Activated T-cell treated with anti-CD3 and anti-CD28 coated beads, Interleukin-2, amount 50 U/mL, for 1 hour (primary cell): ENCODE measurements at regions not wholly inside any gene's neighbourhood (a gene's known extent, or its start where the extent isn't known, plus 50 kb on each side); places are given as distances from the start of the nearest gene placed in this dataset.

Experiments
- DNase-seq: peaks from one replicate; pipeline ENCODE4 v3.0.0-alpha.2; 2020

DNA sequence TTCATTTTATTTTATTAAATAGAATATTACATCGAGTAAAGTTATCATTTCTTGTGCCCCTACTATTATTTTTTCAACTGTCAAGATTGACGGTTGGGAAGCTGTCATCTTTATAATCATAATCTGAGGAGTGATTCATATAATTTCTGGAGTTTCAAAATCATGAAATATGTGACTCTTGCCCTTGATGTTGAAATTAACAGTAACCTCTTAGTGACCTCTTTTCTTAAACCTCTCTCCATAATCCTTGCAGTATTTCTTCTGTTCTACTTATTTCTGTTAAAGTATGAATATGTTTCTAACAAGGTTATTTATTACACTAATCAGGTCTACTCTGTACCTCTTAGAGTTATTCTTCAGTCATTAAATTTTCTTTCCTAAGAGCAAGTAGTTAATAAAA is 663.8 kb downstream of the LIG4 start:
- no peak for DNase-seq

DNA sequence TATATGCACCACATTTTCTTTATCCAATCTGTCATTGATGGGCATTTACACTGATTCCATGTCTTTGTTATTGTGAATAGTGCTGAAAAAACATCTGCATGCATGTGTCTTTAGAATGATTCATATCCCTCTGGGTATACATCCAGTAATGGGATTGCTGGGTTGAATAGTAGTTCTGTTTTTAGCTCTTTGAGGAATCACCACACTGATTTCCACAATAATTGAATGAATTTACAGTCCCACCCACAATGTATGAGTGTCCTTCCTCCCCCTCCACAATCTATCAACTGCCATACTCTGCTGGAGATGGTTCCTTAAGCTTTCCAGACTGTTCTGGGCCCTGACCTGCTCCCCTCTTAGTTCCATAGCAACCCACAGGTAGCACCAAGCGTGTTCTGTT is 667.0 kb downstream of the LIG4 start:
- DNase-seq: no peak

DNA sequence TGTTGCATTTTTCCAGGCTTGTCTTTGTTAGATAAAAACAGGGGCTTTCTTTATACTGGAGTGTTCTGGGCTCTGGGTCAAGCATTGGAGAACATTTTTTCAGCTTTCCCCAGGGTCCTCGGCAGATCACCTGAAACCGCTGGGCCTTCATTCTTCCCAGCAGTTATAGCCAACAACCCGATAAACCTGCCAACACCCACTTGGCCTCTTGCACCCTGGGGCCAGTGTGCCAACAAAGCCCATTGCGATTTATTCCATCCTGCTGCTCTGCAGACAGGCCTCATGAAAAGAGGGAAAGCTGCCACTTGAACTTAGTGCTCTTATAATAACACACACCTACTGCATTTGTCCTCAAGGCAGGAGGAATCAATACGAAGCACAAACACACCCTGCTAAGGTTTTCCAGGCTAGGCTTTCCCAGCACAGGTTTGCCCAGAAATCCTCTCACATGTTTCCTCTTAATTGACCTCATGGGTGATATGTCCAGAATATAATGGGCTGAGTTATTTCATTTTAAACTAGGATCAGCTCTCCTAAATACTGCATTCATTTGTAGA is 669.3 kb downstream of the LIG4 start:
- no peak for DNase-seq

DNA sequence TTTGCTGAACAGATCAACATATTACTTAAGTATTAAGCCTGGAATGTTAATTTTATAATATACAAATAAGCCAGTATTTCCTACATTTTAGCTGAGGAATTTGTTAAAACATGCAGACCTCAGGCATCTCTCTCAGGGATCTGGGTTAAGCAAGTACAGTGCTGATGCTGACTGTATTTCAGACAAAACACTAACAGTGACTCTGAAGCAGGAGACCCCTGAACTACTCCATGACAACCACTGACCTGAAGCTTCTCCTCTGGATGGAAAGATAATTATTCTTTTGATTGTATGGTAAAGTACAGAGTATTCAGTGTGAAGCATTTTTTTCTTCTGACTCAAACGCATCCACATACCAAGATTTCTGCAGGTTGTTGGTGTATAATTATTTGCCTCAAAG is 680.8 kb downstream of the LIG4 start:
- no peak for DNase-seq

DNA sequence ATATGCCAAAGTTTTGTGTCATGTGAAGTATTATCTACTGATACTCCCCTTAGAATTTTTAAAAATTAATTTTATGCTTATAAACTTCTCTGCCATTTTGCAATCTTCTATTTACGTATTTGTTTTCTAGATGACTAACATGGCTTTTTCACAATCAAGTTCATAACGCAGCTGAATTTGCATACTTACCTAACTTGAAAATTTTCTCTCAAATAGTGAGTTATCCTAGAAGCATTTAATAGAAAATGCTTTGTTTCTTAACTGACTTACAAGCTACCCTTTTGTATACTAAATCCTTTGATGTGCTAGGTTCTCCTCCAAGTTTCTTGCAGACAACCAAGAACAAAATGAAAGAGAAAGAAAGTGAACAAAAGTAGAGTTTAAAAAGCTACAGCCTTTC is 683.5 kb downstream of the LIG4 start:
- DNase-seq: no peak

DNA sequence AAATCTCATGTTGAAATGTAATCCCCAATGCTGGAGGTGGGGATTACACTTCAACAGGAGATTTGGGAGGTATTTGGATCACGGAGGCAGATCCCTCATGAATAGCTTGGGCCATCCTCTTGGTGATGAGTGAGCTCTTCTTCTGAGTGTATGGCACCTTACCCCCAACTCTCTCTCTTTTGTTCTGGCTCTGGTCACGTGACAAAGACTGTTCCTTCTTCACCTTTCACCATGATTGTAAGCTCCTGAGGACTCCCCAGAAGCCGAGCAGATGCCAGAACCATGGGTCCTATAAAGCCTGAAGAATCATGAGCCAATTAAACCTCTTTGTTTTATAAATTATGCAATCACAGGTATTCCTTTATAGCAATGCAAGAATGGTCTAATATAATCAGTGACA is 684.2 kb downstream of the LIG4 start:
- no peak for DNase-seq

DNA sequence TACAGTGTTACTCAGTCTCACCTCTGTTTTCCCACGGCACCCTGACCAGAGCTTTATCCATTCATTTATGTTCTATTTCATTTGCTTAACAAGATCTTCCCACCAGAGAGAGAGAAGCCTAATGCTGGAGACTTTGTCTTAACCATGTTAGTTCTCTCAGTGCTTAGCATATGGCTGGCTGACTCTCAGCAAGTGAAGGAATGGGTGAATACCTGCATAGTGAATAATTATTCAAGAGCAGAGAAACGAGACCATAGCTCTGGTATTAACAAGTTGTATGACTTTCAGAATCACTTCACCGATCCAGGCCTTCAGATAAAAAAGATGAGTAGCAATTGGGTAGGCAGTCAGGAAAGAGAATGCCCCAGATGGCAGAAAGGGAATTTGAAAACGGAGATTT is 686.3 kb downstream of the LIG4 start:
- no peak for DNase-seq

DNA sequence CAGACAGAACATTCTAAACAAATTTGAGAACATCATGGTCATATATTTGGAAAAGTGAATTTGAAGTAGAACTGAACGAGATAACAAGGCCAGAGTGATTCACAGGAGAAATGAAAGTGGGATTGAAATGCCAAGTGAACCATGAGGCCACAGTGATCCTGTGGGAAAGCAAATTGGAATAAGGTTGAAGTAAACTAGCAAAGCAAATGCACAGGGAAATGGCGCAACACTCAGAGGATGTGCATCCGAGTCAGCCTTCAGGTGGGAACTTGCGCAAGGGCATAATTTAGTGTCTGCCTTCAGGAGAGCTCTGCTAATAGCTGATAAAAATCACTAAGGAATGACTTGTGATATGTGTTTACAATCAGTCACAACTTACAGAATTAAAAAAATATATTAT is 696.6 kb downstream of the LIG4 start:
- DNase-seq: no peak

DNA sequence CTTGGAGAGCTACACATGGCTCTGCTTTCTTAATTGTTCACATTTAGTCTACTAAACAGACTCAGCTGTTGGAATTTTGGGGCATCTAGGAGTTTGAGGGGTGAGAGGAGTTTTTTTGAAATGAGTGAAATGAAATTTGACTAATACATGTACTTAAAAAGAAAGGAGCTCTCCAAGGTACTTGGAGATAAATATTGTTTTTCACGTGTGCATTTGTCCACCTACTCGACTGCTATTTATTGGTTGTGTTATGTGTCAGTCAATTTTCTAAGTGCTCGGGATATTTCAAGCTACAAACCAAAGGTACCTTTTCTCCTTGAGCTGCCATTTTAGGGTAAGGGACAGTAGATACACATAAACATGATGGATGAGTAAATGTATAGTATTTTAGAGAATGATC is 697.0 kb downstream of the LIG4 start:
- DNase-seq: no peak

DNA sequence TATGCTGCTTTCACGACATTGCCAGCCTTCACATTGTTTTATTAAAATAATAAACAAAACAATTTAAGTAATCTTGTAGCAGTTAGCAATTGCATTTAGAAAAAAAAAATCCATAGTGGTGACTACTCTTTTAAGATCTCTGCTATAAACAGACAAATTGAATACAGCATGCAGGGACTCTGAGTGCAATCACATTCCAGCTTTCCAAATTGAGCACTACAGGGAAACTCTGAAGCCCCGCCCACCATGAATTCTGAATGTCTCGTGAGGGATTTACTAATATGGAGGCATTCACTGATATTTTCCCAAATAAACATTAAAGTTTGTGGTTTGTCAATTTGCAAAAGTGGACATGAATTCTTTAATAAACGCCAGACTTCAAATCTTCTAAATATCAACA is 698.8 kb downstream of the LIG4 start:
- DNase-seq: no peak

DNA sequence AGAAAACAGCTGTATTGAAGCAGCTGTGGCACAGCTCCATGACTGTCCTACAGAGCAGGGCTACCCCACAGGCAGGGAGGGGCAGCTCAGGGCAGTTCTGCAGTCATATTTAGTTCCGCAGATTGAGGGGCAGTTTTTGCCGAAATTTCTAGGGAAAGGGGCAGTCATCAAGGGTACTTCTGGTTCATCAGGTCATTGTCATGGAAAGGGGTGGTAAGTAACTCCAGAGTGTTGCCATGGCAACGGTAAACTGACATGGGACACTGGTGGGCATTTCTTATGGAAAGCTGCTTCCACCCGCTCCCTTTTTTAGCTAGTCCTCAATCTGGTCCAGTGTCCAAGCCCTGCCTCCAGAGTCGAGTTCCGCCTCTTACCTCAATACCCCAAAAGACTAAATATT is 702.8 kb downstream of the LIG4 start:
- no peak for DNase-seq

DNA sequence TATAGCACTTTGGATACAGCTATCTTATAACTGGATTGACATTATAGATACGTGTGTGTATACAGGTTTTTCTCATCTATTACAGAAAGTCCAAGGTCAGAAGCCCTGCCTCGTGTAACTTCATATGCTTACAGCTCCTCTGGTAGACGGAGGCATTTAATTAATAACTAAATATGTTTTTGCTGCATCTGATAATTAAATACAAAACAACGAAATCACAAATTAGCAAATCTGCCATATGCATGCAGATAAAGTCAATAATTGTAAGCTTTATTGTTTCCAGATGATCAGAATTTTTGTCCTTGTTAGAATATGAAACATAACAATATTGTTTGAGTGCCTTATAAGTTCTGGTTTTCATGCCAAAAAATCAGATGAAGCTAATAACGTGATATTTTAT is 717.7 kb downstream of the LIG4 start:
- DNase-seq: no peak

DNA sequence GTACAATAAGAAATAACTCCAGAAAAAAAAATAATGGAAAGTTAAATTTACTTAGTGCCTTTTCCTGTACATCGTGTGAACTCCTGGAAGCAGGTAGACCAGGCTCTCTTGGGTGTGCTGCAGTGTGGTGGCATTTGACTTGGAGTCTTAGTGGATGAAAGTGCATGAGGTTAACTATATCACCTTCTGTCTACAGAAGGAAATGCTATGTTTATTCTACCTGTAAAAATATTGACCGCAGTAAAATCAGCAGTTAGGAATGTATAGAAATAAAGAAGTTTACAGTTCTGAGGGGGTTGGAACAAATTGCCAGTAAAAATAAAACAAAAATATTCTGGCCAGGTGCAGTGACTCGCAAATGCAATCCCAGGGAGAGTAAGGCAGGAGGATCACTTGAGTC is 722.1 kb downstream of the LIG4 start:
- DNase-seq: no peak

DNA sequence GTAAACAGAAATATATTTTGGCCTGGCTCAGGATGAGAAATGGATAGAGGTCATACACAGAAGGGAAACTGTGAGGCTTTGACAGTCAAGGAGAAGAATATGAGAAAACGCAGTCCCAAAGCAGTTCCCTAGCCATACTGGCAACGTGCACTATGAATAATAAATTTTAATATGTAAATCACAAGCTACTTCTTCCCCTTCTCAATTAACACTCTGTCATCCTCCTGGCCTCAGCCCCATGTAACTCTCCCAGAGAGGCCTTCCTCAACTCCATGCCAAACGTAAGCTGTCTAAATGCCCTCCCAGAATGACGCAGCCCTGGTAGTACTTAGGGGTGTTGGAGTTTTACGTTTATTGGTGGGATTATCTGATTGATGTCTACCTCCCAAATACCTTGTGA is 732.6 kb downstream of the LIG4 start:
- DNase-seq: no peak

DNA sequence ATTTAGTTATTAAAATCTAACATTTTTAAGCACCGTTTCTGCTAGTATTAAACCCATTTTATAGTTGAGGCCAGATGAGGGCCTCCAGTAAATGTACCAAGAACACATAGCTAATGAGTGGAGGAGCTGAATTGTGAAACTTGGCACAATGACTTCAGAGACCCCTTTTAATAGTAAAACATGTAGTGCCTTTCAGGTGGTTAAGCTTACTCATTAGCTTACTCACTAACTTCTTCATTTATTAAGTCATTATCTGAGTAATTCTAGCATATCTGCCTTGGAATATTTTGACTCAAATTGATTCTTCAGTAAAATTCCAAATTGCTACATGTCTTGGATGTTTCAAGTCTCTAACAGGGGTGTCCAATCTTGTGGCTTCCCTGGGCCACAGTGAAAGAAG is 735.2 kb downstream of the LIG4 start:
- no peak for DNase-seq

DNA sequence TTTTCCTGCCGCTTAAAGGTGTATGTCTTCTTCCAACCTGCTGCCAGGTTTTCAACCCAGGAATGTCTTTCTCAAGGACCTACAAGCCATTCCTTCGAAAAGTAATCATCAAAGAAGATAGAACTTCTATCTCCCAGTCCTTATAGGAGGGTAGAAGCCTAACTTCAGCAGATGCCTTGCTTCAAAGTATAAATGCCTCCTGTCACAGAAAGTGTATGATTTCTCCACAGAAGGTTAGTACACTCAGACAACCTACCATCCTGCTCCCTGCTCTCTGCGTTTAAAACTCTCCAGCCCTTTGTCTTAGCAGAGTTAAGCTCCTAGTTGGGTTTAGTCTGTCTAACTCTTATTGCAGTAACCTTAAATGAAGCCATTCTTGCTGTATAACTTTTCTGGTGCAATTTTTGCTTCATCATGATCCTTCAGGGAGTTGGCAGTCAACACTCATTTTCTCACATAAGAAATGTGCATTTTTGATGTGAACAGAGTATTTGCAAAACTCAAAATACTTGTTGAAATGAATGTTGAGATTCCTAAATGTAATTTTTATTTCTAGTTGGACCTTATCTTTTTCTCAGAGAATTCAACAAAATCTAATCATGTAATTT is 737.5 kb downstream of the LIG4 start:
- DNase-seq: no peak

DNA sequence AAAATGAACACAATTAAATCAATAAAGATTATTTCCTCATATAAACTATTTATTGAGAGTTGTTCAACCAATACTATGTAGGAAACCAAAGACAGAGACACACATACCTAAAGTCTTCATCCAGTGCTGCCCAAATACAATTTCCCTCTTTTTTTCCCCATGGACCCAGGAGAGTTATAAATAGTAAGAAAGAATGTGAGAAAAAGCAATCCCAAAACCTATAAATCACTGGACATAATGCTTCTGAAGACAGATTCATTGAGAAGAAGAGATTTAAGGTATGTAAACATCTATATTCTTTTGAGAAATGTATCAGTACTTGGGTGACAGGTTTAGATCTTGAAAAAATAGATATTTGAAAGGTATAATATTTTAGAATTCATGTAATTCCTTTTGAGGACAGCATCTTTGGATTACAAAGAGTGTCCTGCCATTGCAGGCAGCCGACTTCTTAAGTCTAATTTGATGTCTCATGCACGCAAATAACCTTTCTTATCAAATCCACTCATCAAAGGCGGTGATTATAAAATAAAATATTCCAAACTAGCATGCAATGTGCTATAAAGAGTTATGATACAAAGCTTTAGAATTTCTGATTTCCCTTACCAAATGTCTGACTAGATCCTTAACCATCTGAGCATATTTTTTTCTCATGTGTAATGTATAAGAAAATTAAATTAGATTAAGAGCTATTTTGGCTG is 739.4 kb downstream of the LIG4 start:
- no peak for DNase-seq

DNA sequence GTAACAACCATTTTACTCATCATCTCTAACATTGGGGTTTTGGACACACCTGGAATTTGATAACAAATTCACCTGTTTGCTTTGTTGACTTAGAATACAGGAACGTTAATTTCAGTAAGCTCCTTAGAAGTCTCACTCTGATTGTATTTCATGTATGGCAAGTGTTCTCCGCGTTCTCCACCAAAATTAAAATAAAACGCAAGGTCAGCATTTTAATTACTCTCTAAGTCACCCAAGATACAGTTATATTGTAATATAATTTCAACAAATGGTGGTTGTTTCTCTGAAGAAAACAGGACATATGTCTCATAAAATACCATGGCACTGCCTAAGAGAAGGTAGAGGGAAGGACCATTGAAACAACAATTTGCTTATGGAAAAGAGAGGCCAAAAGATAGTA is 742.1 kb downstream of the LIG4 start:
- no peak for DNase-seq

DNA sequence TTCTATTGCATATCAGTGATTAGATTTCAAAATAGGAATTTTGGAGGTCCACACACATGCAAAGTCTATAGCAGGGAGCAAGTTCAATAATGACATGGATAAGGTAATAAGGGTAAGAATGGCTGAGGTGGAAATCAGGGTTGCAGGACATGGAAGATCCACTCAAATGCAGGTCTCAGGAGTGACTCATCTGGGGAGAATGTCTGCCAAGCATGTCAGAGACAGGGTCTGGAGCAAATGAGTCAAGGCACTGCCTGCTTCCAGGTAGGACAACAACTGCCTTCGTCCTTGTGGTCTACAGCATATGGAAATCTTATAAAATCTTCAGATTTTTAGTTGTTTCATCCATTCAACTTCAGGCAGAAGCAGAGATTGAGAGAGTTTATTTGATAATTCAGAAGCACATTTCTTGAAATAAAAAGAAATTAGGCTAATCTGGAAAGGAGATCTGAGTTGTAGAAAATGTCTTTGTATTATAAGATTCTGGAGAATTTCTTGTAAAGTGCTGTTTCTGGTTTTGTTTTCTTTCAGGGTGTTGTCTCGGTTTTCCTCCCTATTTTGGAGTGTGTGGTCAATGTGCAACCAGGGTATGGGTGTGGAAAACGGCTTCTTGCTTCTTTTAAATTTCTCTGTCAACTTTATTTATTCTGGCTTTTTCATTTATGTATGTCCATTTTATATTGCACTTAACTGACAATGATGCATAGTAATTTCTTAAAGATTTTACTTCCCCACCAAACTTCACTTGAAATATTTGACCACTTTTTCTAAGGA is 748.8 kb downstream of the LIG4 start:
- DNase-seq: no peak

DNA sequence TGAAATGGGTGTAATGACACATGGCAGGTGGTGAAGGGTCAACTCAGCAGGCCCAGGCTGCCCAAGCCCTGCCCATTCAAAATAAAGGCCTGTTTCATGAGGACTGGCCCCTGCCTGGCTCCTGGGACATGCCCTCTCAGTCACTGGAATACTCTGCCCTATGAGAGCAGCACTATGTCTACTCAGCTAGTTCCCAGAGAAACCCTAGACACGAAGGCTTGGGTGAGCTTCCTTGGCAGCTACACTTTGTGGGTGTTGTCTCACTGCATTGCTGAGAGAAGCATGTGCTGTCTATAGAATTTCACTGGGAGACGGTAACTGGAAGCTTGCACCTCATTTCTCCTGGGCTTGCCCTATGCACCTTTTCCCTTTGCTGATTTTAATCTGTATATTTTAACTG is 752.8 kb downstream of the LIG4 start:
- no peak for DNase-seq

DNA sequence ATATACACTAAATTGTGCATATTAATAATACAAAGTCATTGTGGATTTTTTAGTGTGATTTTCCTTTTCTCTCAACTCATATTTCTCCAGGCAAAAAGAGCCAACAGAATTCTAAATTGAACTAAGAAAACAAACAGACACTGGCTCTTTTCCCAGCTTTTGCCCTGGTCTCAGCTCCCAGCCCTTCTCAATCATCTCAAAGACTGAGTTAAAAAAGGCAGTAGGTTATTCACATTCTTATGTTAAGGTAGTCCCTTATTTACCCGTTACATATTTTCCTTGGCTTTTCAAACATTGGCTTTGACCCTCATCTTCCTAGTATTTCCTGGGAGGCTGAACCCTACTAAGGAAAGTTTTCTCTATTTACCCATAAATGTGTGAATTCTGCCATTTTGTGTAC is 753.6 kb downstream of the LIG4 start:
- DNase-seq: no peak

DNA sequence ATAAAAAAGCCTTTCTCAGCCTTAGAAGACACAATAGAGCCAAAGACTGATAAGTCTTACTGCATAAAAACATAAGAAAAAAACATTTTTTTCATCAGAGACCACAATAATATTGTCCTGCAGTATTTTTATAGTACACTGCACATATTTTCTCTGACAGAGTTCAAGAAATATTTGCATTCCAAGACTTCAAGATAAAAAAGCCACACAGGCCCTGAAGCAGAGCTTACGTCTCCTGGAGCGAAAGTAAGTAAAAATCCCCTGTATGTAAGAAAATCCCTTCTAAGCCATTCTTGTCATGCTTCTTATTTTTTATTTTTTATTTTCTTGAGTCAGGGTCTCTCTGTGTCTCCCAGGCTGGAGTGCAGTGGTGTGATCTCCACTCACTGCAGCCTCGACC is 755.9 kb downstream of the LIG4 start:
- DNase-seq: no peak

DNA sequence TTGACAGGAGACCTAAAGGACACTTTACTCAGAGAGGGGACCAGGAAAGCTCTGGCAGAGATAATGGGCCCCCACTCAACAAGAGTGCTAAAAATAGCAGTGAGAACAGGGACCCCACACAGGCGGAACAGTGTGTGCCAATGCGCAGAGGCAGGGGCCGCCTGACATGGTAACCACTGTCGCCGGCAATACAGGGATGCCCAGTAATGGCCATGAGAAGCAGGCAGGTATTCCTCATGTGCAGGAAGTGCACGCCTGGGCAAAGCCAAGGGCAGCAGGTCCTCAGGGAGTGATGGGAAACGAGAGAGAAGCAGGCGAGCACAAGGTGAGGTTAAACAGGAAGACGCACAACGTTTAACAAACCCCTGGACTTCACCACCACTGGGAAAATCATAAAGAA is 757.1 kb downstream of the LIG4 start:
- DNase-seq: no peak

DNA sequence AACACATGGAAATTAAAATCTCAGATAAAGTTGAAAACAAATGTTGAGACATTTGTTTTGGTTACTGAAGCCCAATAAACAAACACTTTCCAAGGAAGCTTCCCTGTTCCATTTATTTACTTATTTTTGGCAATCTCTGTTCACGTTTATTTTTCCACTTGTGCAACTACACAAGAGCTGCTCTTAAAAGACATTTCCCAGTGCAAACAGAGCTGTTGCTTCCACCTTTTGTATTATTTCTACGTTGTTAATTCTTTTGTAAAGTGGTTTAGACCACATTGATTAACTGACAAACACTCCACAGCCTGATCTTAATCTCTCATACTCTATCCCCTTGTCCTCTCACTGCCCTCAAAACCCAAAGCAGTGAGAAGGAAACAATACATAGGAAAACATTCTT is 757.6 kb downstream of the LIG4 start:
- no peak for DNase-seq
